Heart right ventricle (tissue), 16 donors: ENCODE measurements at regions not wholly inside any gene's neighbourhood (a gene's known extent, or its start where the extent isn't known, plus 50 kb on each side); places are given as distances from the start of the nearest gene placed in this dataset.

Source experiments
- ATAC-seq, 8 donors: fragments of 200-7000 bp; cut with Tn5 transposase; one replicate each; pipeline ENCODE4 v1.9.1; 2020; ENCODE audit warnings: mild to moderate bottlenecking in 8 of 8, moderate library complexity in 8 of 8, moderate number of reproducible peaks in 1 of 8
- DNase-seq, 2 donors: peaks; one replicate each; pipeline ENCODE4 v3.0.0-alpha.2; 2020
- H3K27ac ChIP-seq, 10 donors: fragments of 200-600 bp; sonication (generic) in 2 of 10; one replicate each; pipeline versions ENCODE4 v1.5.0 to v1.8.0; 2020 to 2022; ENCODE audit warnings: mild to moderate bottlenecking in 3 of 10
- H3K27me3 ChIP-seq, 7 donors: fragments of 200-600 bp; one replicate each; pipeline ENCODE4 v1.8.0; 2021 to 2022; ENCODE audit warnings: mild to moderate bottlenecking in 2 of 7
- H3K36me3 ChIP-seq, 9 donors: fragments of 200-600 bp; sonication (generic) in 1 of 9; one replicate each; pipeline versions ENCODE4 v1.5.0 to v1.8.0; 2020 to 2022; ENCODE audit warnings: mild to moderate bottlenecking in 2 of 9
- H3K4me1 ChIP-seq, 9 donors: fragments of 200-600 bp; sonication (generic) in 1 of 9; one replicate each; pipeline versions ENCODE4 v1.5.0 to v1.8.0; 2020 to 2022; ENCODE audit warnings: mild to moderate bottlenecking in 4 of 9
- H3K4me3 ChIP-seq, 10 donors: fragments of 200-600 bp; sonication (generic) in 2 of 10; one replicate each; pipeline versions ENCODE4 v1.5.0 to v1.8.0; 2020 to 2022; ENCODE audit warnings: mild to moderate bottlenecking in 7 of 10, moderate library complexity in 2 of 10
- H3K9me3 ChIP-seq, 11 donors: fragments of 200-600 bp in 10 of 11; sonication (generic) in 2 of 11; one replicate each; pipeline versions ENCODE4 v1.5.0 to v1.8.0; 2013 to 2022; ENCODE audit warnings: mild to moderate bottlenecking in 2 of 11, control low read depth in 1 of 11, moderate library complexity in 1 of 11
- CTCF ChIP-seq, 9 donors: fragments of 200-600 bp; sonication (generic) in 2 of 9; IDR thresholded peaks; one replicate each; pipeline versions ENCODE4 v1.5.0 to v1.8.0; 2021 to 2022; ENCODE audit warnings: antibody characterized with exemption in 9 of 9, mild to moderate bottlenecking in 5 of 9, moderate library complexity in 1 of 9
- WGBS, 2 donors: extraction: QIAGEN DNeasy Blood & Tissue Kit; methylation state at CpG; one replicate each; pipeline ENCODE4 v1.1.7; 2013; ENCODE audit warnings: inconsistent platforms in 1 of 2; 5-methylcytosine and 5-hydroxymethylcytosine counted together
- intact Hi-C, 10 donors: fragments of 100-400 bp; cut with DNase I; formaldehyde crosslinking; loops; one replicate each; pipeline versions ENCODE4 v1.11.1 to v1.14.2; 2022
- donor health status: Arrhythmogenic right ventricular cardiomyopathy.
- donor health status: ischemic (EF 13 %, LVEDD 7.1; RV severe dilation, severe dysfunction).
- donor health status: healthy with polysubstance abuse.
- donor health status: DM: no; HTN: yes; CAD: no.
- donor health status: DM: no; HTN: no; CAD: no.
- donor health status: ischemic (EF 25% LVEDD 6.9; RV normal size, moderate dysfunction).
- donor health status: ischemic (EF 25% LVEDD 5.7; RV mildly dilated, moderate dysfunction).
- donor health status: healthy.
- donor health status: DM: yes; HTN: yes; CAD: no.
- donor health status: Ischemic cardiomyopathy.
- donor health status: ischemic (EF 35%, LVEDD 5.7; RV mildly dilated, moderate dysfunction).
- donor health status: nonischemic (EF 11% LVEDD 7.7; RV severe dilation, severe dysfunction).
- donor health status: DM: yes; HTN: yes; CAD: no.
- donor health status: PGD.
- donor health status: ischemic (EF 29% LVEDD 5.4; RV normal size, mild dysfunction).
- donor health status: nonischemic (EF 23%, LVEDD 6.1; RV moderate dilation, normal function).

GRCh38 chr6:6906570-6907213, 201.1 kb upstream of the RREB1 start:
- no peak for TF ChIP-seq CTCF (IDR thresholded peaks at IDR 0.05)
- 75 to 78% methylated on average over 5 of the region's 5 CpGs for WGBS, 2 donors
- Histone ChIP-seq H3K4me1 (peaks cover 0 to 4% (median 0%) of the 10 kb centered on the region in 9 donors), H3K9me3 (no peaks in the 10 kb centered on the region), H3K27ac (no peak overlapping the region), H3K27me3 (no peaks in the 10 kb centered on the region), H3K36me3 (no peaks in the 10 kb centered on the region), H3K4me3 (no peak overlapping the region)
- intact Hi-C loops = loop anchor here in 2 of 10 donors (10.0 kb wide), 2 partner anchors 328 to 338 kb away; no protein-coding TSS in a partner anchor
- DNase-seq = no peak
- ATAC-seq = no peak

GRCh38 chr6:6907286-6907685, 200.5 kb upstream of the RREB1 start:
- Histone ChIP-seq H3K4me3 (no peak overlapping the region), H3K9me3 (no peaks in the 10 kb centered on the region), H3K36me3 (no peaks in the 10 kb centered on the region), H3K4me1 (peaks cover 0 to 4% (median 0%) of the 10 kb centered on the region in 9 donors), H3K27ac (no peak overlapping the region), H3K27me3 (no peaks in the 10 kb centered on the region)
- TF ChIP-seq CTCF (IDR thresholded peaks at IDR 0.05) = no peak
- intact Hi-C loops = loop anchor here in 2 of 10 donors (10.0 kb wide), 2 partner anchors 328 to 338 kb away; no protein-coding TSS in a partner anchor
- DNase-seq = no peak
- ATAC-seq = no peak
- WGBS, 2 donors = 85 to 95% methylated on average over 4 of the region's 4 CpGs

- Histone ChIP-seq H3K4me3 (no peak overlapping the region), H3K27me3 (no peaks in the 10 kb centered on the region), H3K4me1 (peaks cover 0 to 10% (median 0%) of the 10 kb centered on the region in 9 donors), H3K27ac (no peak overlapping the region), H3K36me3 (no peaks in the 10 kb centered on the region), H3K9me3 (no peaks in the 10 kb centered on the region)
- ATAC-seq = no peak
- whole genome bisulfite sequencing, 2 donors = 74 to 76% methylated on average over 1 of the region's 1 CpG
- intact Hi-C loops = loop anchor here in 2 of 10 donors (10.0 kb wide), 2 partner anchors 327 to 337 kb away; no protein-coding TSS in a partner anchor
- DNase-seq = no peak
- TF ChIP-seq CTCF (IDR thresholded peaks at IDR 0.05) = no peak
Observed at GRCh38 chr6:6908121-6908520, 199.6 kb upstream of the RREB1 start.

- Histone ChIP-seq H3K27ac (no peak overlapping the region), H3K4me3 (no peak overlapping the region), H3K9me3 (no peaks in the 10 kb centered on the region), H3K27me3 (no peaks in the 10 kb centered on the region), H3K4me1 (peaks cover 0 to 14% (median 0%) of the 10 kb centered on the region in 9 donors), H3K36me3 (no peaks in the 10 kb centered on the region)
- DNase-seq = no peak
- TF ChIP-seq CTCF (IDR thresholded peaks at IDR 0.05) = no peak
- 79 to 81% methylated on average over 9 of the region's 9 CpGs for WGBS, 2 donors
- intact Hi-C loops = loop anchor here in 2 of 10 donors (10.0 kb wide), 2 partner anchors 326 to 336 kb away; no protein-coding TSS in a partner anchor
- no peak for ATAC-seq
Observed at GRCh38 chr6:6909111-6909510, 198.7 kb upstream of the RREB1 start.
